ENCODE measurements at regions not wholly inside any gene's neighbourhood (a gene's known extent, or its start where the extent isn't known, plus 50 kb on each side); places are given as distances from the start of the nearest gene placed in this dataset.

- Mint-ChIP-seq H3K9me3 (peaks cover 15% of the 10 kb centered on the region), H3K4me1 (ENCODE audit: low read depth) (no peaks in the 10 kb centered on the region), H3K4me3 (no peak overlapping the region), H3K36me3 (ENCODE audit: low read depth) (no peaks in the 10 kb centered on the region), H3K27ac (no peak overlapping the region), H3K27me3 (no peaks in the 10 kb centered on the region)
- intact Hi-C loops (cut with micrococcal nuclease), result no loop called here
Observed at GRCh38 chr10:20726381-20726780, 170.7 kb downstream of the NEBL start.

GRCh38 chr10:20714979-20715378 lies 182.1 kb downstream of the NEBL start:
- Mint-ChIP-seq H3K4me3 (no peak overlapping the region), H3K9me3 (peaks cover 20% of the 10 kb centered on the region), H3K27me3 (no peaks in the 10 kb centered on the region), H3K36me3 (ENCODE audit: low read depth) (no peaks in the 10 kb centered on the region), H3K27ac (no peak overlapping the region), H3K4me1 (ENCODE audit: low read depth) (no peaks in the 10 kb centered on the region)
- intact Hi-C loops (cut with micrococcal nuclease), result no loop called here

- H3K4me3 Mint-ChIP-seq, result no peak overlapping the region
- H3K36me3 Mint-ChIP-seq (ENCODE audit: low read depth), result no peaks in the 10 kb centered on the region
- H3K27me3 Mint-ChIP-seq, result no peaks in the 10 kb centered on the region
- H3K9me3 Mint-ChIP-seq, result peaks cover 20% of the 10 kb centered on the region
- H3K27ac Mint-ChIP-seq, result no peak overlapping the region
- intact Hi-C loops (cut with micrococcal nuclease), result no loop called here
- H3K4me1 Mint-ChIP-seq (ENCODE audit: low read depth), result no peaks in the 10 kb centered on the region
Observed at GRCh38 chr10:20714518-20714917, 182.6 kb downstream of the NEBL start.

GRCh38 chr10:20713420-20713819 lies 183.7 kb downstream of the NEBL start:
- Mint-ChIP-seq H3K36me3 (ENCODE audit: low read depth) (no peaks in the 10 kb centered on the region), H3K9me3 (peaks cover 21% of the 10 kb centered on the region), H3K4me1 (ENCODE audit: low read depth) (no peaks in the 10 kb centered on the region), H3K4me3 (no peak overlapping the region), H3K27me3 (no peaks in the 10 kb centered on the region), H3K27ac (no peak overlapping the region)
- intact Hi-C loops (cut with micrococcal nuclease), result no loop called here

GRCh38 chr10:20712774-20713173 lies 184.3 kb downstream of the NEBL start:
- Mint-ChIP-seq H3K9me3 (peaks cover 28% of the 10 kb centered on the region), H3K27ac (no peak overlapping the region), H3K27me3 (no peaks in the 10 kb centered on the region), H3K36me3 (ENCODE audit: low read depth) (no peaks in the 10 kb centered on the region), H3K4me3 (no peak overlapping the region), H3K4me1 (ENCODE audit: low read depth) (no peaks in the 10 kb centered on the region)
- intact Hi-C loops (cut with micrococcal nuclease), result no loop called here

- Mint-ChIP-seq H3K27me3 (no peaks in the 10 kb centered on the region), H3K36me3 (ENCODE audit: low read depth) (no peaks in the 10 kb centered on the region), H3K4me3 (no peak overlapping the region), H3K27ac (no peak overlapping the region), H3K4me1 (ENCODE audit: low read depth) (no peaks in the 10 kb centered on the region), H3K9me3 (peaks cover 23% of the 10 kb centered on the region)
- intact Hi-C loops (cut with micrococcal nuclease), result no loop called here
Observed at GRCh38 chr10:20709708-20710107, 187.4 kb downstream of the NEBL start.

GRCh38 chr10:20708305-20708704 lies 188.8 kb downstream of the NEBL start:
- no peak overlapping the region for H3K27ac Mint-ChIP-seq
- no peaks in the 10 kb centered on the region for H3K27me3 Mint-ChIP-seq
- intact Hi-C loops (cut with micrococcal nuclease), result no loop called here
- peaks cover 37% of the 10 kb centered on the region for H3K9me3 Mint-ChIP-seq
- no peaks in the 10 kb centered on the region for H3K36me3 Mint-ChIP-seq (ENCODE audit: low read depth)
- no peaks in the 10 kb centered on the region for H3K4me1 Mint-ChIP-seq (ENCODE audit: low read depth)
- no peak overlapping the region for H3K4me3 Mint-ChIP-seq

GRCh38 chr10:20707251-20707650 lies 189.9 kb downstream of the NEBL start:
- no peak overlapping the region for H3K27ac Mint-ChIP-seq
- intact Hi-C loops (cut with micrococcal nuclease), result no loop called here
- H3K4me3 Mint-ChIP-seq, result no peak overlapping the region
- no peaks in the 10 kb centered on the region for H3K4me1 Mint-ChIP-seq (ENCODE audit: low read depth)
- H3K9me3 Mint-ChIP-seq, result peaks cover 47% of the 10 kb centered on the region
- no peaks in the 10 kb centered on the region for H3K27me3 Mint-ChIP-seq
- H3K36me3 Mint-ChIP-seq (ENCODE audit: low read depth), result no peaks in the 10 kb centered on the region

- H3K4me1 Mint-ChIP-seq (ENCODE audit: low read depth), result no peaks in the 10 kb centered on the region
Observed at GRCh38 chr10:20698837-20699236, 198.3 kb downstream of the NEBL start.

GRCh38 chr10:20694296-20694695 lies 202.8 kb downstream of the NEBL start:
- no peak overlapping the region for H3K4me3 Mint-ChIP-seq
- H3K4me1 Mint-ChIP-seq (ENCODE audit: low read depth), result no peaks in the 10 kb centered on the region
- H3K27me3 Mint-ChIP-seq, result no peaks in the 10 kb centered on the region
- no peaks in the 10 kb centered on the region for H3K36me3 Mint-ChIP-seq (ENCODE audit: low read depth)
- no peak overlapping the region for H3K27ac Mint-ChIP-seq
- intact Hi-C loops (cut with micrococcal nuclease), result no loop called here
- no peaks in the 10 kb centered on the region for H3K9me3 Mint-ChIP-seq

More at GRCh38 chr10:20698837-20699236, 198.3 kb downstream of the NEBL start:
- Mint-ChIP-seq H3K27me3 (no peaks in the 10 kb centered on the region), H3K36me3 (ENCODE audit: low read depth) (no peaks in the 10 kb centered on the region), H3K4me3 (no peak overlapping the region), H3K9me3 (peaks cover 14% of the 10 kb centered on the region), H3K27ac (no peak overlapping the region)
- intact Hi-C loops (cut with micrococcal nuclease), result no loop called here

GRCh38 chr10:20688797-20689544 lies 208.1 kb downstream of the NEBL start:
- peaks cover 3% of the 10 kb centered on the region for H3K9me3 Mint-ChIP-seq
- intact Hi-C loops (cut with micrococcal nuclease), result no loop called here
- H3K4me1 Mint-ChIP-seq (ENCODE audit: low read depth), result no peaks in the 10 kb centered on the region
- H3K4me3 Mint-ChIP-seq, result no peak overlapping the region
- no peak overlapping the region for H3K27ac Mint-ChIP-seq
- no peaks in the 10 kb centered on the region for H3K27me3 Mint-ChIP-seq
- H3K36me3 Mint-ChIP-seq (ENCODE audit: low read depth), result no peaks in the 10 kb centered on the region

GRCh38 chr10:20686015-20686635 lies 211.0 kb downstream of the NEBL start:
- intact Hi-C loops (cut with micrococcal nuclease), result no loop called here
- Mint-ChIP-seq H3K36me3 (ENCODE audit: low read depth) (no peaks in the 10 kb centered on the region), H3K27ac (no peak overlapping the region)

GRCh38 chr10:20685462-20685861 lies 211.6 kb downstream of the NEBL start:
- Mint-ChIP-seq H3K9me3 (peaks cover 17% of the 10 kb centered on the region), H3K27me3 (no peaks in the 10 kb centered on the region), H3K4me3 (no peak overlapping the region), H3K36me3 (ENCODE audit: low read depth) (no peaks in the 10 kb centered on the region), H3K4me1 (ENCODE audit: low read depth) (no peaks in the 10 kb centered on the region), H3K27ac (no peak overlapping the region)
- intact Hi-C loops (cut with micrococcal nuclease), result no loop called here

More at GRCh38 chr10:20686015-20686635, 211.0 kb downstream of the NEBL start:
- H3K4me3 Mint-ChIP-seq, result no peak overlapping the region
- H3K27me3 Mint-ChIP-seq, result no peaks in the 10 kb centered on the region
- H3K4me1 Mint-ChIP-seq (ENCODE audit: low read depth), result no peaks in the 10 kb centered on the region
- peaks cover 15% of the 10 kb centered on the region for H3K9me3 Mint-ChIP-seq

- Mint-ChIP-seq H3K4me3 (no peak overlapping the region), H3K27me3 (no peaks in the 10 kb centered on the region), H3K4me1 (ENCODE audit: low read depth) (no peaks in the 10 kb centered on the region), H3K27ac (no peak overlapping the region), H3K36me3 (ENCODE audit: low read depth) (no peaks in the 10 kb centered on the region), H3K9me3 (peaks cover 22% of the 10 kb centered on the region)
- intact Hi-C loops (cut with micrococcal nuclease), result no loop called here
Observed at GRCh38 chr10:20683345-20683744, 213.8 kb downstream of the NEBL start.

- H3K27ac Mint-ChIP-seq, result no peak overlapping the region
- H3K4me3 Mint-ChIP-seq, result no peak overlapping the region
- peaks cover 22% of the 10 kb centered on the region for H3K9me3 Mint-ChIP-seq
- no peaks in the 10 kb centered on the region for H3K4me1 Mint-ChIP-seq (ENCODE audit: low read depth)
- intact Hi-C loops (cut with micrococcal nuclease), result no loop called here
- H3K27me3 Mint-ChIP-seq, result no peaks in the 10 kb centered on the region
- H3K36me3 Mint-ChIP-seq (ENCODE audit: low read depth), result no peaks in the 10 kb centered on the region
Observed at GRCh38 chr10:20682782-20683181, 214.3 kb downstream of the NEBL start.
